HCT116 (cell line): ENCODE measurements at regions not wholly inside any gene's neighbourhood (a gene's known extent, or its start where the extent isn't known, plus 50 kb on each side); places are given as distances from the start of the nearest gene placed in this dataset.

ENCODE experiments used
- ATAC-seq: fragments of 200-7000 bp; cut with Tn5 transposase; 2 replicates; pipeline ENCODE4 v1.9.1; 2020; ENCODE audit warnings: mild to moderate bottlenecking, moderate library complexity
- BruUV-seq: library from RNA; stranded (reverse); fragments of 400-500 nt; replicated peaks from 2 replicates; lab custom pipeline; 2021; lab: Mats Ljungman, UMichigan
- CTCF ChIA-PET: fragments of 300-600 bp; sonication (Branson Sonifier 250); formaldehyde crosslinking; loops from one replicate; lab custom pipeline; 2021; ENCODE audit warnings: antibody characterized with exemption; lab: Charles Lee
- POLR2A ChIA-PET: fragments of 300-600, 350-600 bp; sonication (Branson Sonifier 250); formaldehyde crosslinking; loops from one replicate; lab custom pipeline; 2021; ENCODE audit warnings: antibody characterized with exemption; lab: Charles Lee
- RAD21 ChIA-PET, 2 experiments: fragments of 300-600 bp; sonication (Branson Sonifier 250); formaldehyde crosslinking; loops; one replicate each; lab custom pipeline; 2023; ENCODE audit warnings: low total read pairs in 2 of 2; ENCODE audit not compliant: uncharacterized antibody in 2 of 2, unreplicated experiment in 2 of 2, low non-redundant PET in 1 of 2; lab: Charles Lee
- DNase-seq: peaks from one replicate; pipeline ENCODE4 v3.0.0-alpha.2; 2010; ENCODE audit warnings: low read depth, low spot score
- H2AFZ ChIP-seq: fragments of 200-600 bp; shearing (Covaris generic), sonication (generic); 2 replicates; pipeline ENCODE4 v1.6.1; 2017; ENCODE audit warnings: low read depth, mixed run types, mixed read lengths, antibody characterized with exemption, low read length; ENCODE audit not compliant: poor library complexity, severe bottlenecking
- H3K27ac ChIP-seq: 2 replicates; pipeline ENCODE4 v1.5.1; 2012; ENCODE audit warnings: low read depth, low read length
- H3K27me3 ChIP-seq: fragments of 200-600 bp; sonication (generic); 2 replicates; pipeline ENCODE4 v1.6.1; 2016; ENCODE audit warnings: mixed run types, low read length, mixed read lengths; ENCODE audit not compliant: insufficient read depth
- H3K36me3 ChIP-seq, 2 experiments: fragments of 200-500 bp in 1 of 2; fragments of 200-600 bp in 1 of 2; sonication (Bioruptor generic) in 1 of 2; sonication (generic) in 1 of 2; 2 replicates each; pipeline versions ENCODE4 v1.5.1 to v1.6.1; 2014 to 2016; ENCODE audit warnings: low read length in 2 of 2, inconsistent platforms in 1 of 2, mixed read lengths in 1 of 2, mixed run types in 1 of 2; ENCODE audit not compliant: insufficient read depth in 2 of 2, control insufficient read depth in 1 of 2
- H3K4me1 ChIP-seq, 2 experiments: fragments of 200-600 bp in 1 of 2; sonication (generic) in 1 of 2; 2 replicates each; pipeline versions ENCODE4 v1.5.1 to v1.6.1; 2012 to 2017; ENCODE audit warnings: low read length in 2 of 2, inconsistent platforms in 1 of 2, mild to moderate bottlenecking in 1 of 2, mixed read lengths in 1 of 2, mixed run types in 1 of 2, moderate library complexity in 1 of 2; ENCODE audit not compliant: insufficient read depth in 2 of 2, control insufficient read depth in 1 of 2
- H3K4me2 ChIP-seq: fragments of 200-600 bp; sonication (generic); 2 replicates; pipeline ENCODE4 v1.6.1; 2017; ENCODE audit warnings: mixed run types, low read length, mixed read lengths
- H3K4me3 ChIP-seq, 2 experiments: fragments of 200-600 bp in 1 of 2; sonication (generic) in 1 of 2; replicated peaks in 1 of 2; 2 replicates each; pipeline ENCODE4 v1.5.1; 2011 to 2016; ENCODE audit warnings: low read length in 2 of 2, control low read depth in 1 of 2, low read depth in 1 of 2, mild to moderate bottlenecking in 1 of 2, mixed read lengths in 1 of 2, mixed run types in 1 of 2
- H3K79me2 ChIP-seq: fragments of 200-600 bp; sonication (generic); 2 replicates; pipeline ENCODE4 v1.6.1; 2017; ENCODE audit warnings: mild to moderate bottlenecking, mixed run types, low read length, moderate library complexity, mixed read lengths; ENCODE audit not compliant: insufficient read depth
- H3K9ac ChIP-seq: fragments of 200-600 bp; sonication (generic); 2 replicates; pipeline ENCODE4 v1.6.1; 2016; ENCODE audit warnings: low read length, mixed read lengths
- H3K9me2 ChIP-seq: fragments of 200-600 bp; sonication (generic), shearing (Covaris generic); 2 replicates; pipeline ENCODE4 v1.6.1; 2017; ENCODE audit warnings: mixed run types, mild to moderate bottlenecking, moderate library complexity; ENCODE audit not compliant: insufficient read depth
- H3K9me3 ChIP-seq, 2 experiments: fragments of 200-500 bp in 1 of 2; fragments of 200-600 bp in 1 of 2; sonication (Bioruptor generic) in 1 of 2; sonication (generic) in 1 of 2; 2 replicates each; pipeline ENCODE4 v1.6.1; 2014 to 2017; ENCODE audit warnings: low read length in 2 of 2, mixed read lengths in 2 of 2, inconsistent platforms in 1 of 2, low read depth in 1 of 2, mild to moderate bottlenecking in 1 of 2, mixed run types in 1 of 2, moderate library complexity in 1 of 2; ENCODE audit not compliant: control insufficient read depth in 1 of 2, insufficient read depth in 1 of 2
- H4K20me1 ChIP-seq: fragments of 200-600 bp; sonication (generic), shearing (Covaris generic); 2 replicates; pipeline ENCODE4 v1.6.1; 2017; ENCODE audit warnings: mixed run types, mild to moderate bottlenecking, moderate library complexity; ENCODE audit not compliant: insufficient read depth
- CBX3 ChIP-seq: IDR thresholded peaks from 2 replicates; pipeline ENCODE4 v1.6.1; 2012; ENCODE audit warnings: low read depth
- CEBPB ChIP-seq: IDR thresholded peaks from 2 replicates; pipeline ENCODE4 v1.6.1; 2012; ENCODE audit warnings: low read depth
- EGR1 ChIP-seq: IDR thresholded peaks from 2 replicates; pipeline ENCODE4 v1.6.1; 2012; ENCODE audit warnings: low read depth
- ELF1 ChIP-seq: IDR thresholded peaks from 2 replicates; pipeline ENCODE4 v1.6.1; 2012; ENCODE audit warnings: low read depth, borderline replicate concordance
- EZH2 ChIP-seq: fragments of 200-600 bp; sonication (generic); IDR thresholded peaks from 2 replicates; pipeline ENCODE4 v1.6.1; 2017; ENCODE audit warnings: antibody characterized with exemption, mixed run types
- MAX ChIP-seq: IDR thresholded peaks from 2 replicates; pipeline ENCODE4 v1.6.1; 2012
- SP1 ChIP-seq: IDR thresholded peaks from 2 replicates; pipeline ENCODE4 v1.6.1; 2012; ENCODE audit warnings: low read depth
- ZNF274 ChIP-seq: fragments of 200-500 bp; sonication (Bioruptor generic); IDR thresholded peaks from 2 replicates; pipeline ENCODE4 v1.6.1; 2014; ENCODE audit warnings: mild to moderate bottlenecking, low read depth, low read length, inconsistent platforms
- intact Hi-C: fragments of 100-400 bp; cut with micrococcal nuclease; formaldehyde crosslinking; loops from 2 replicates; pipeline ENCODE4 v1.10.0; 2022

GRCh38 chr5:124876983-124877382, 130.5 kb upstream of the ZNF608 start:
- H3K9me2 ChIP-seq: no peaks in the 10 kb centered on the region

GRCh38 chr5:124877501-124878146, 131.2 kb upstream of the ZNF608 start:
- no peaks in the 10 kb centered on the region for H3K27me3 ChIP-seq
- H3K79me2 ChIP-seq: no peaks in the 10 kb centered on the region
- H3K27ac ChIP-seq: no peak overlapping the region
- ATAC-seq: no peak
- RAD21 ChIA-PET: interaction anchor here in 1 of 2 experiments (0.5 kb wide), 1 partner anchor 118 kb away, joined by 3 read pairs; no protein-coding TSS in a partner anchor
- no peaks in the 10 kb centered on the region for H3K4me1 ChIP-seq
- H3K36me3 ChIP-seq: no peaks in the 10 kb centered on the region
- no TSS peak for BruUV-seq
- CTCF ChIA-PET: no interaction called here
- H4K20me1 ChIP-seq: no peaks in the 10 kb centered on the region
- H3K9ac ChIP-seq: no peak overlapping the region
- TF ChIP-seq CEBPB: no peak
- TF ChIP-seq EZH2: no peak
- no peak overlapping the region for H3K4me3 ChIP-seq
- no peak overlapping the region for H2AFZ ChIP-seq
- no peak overlapping the region for H3K4me2 ChIP-seq
- POLR2A ChIA-PET: no interaction called here
- no peaks in the 10 kb centered on the region for H3K9me3 ChIP-seq
- intact Hi-C loops: no loop called here
- H3K9me2 ChIP-seq: no peaks in the 10 kb centered on the region
- no peak for DNase-seq

More at GRCh38 chr5:124876983-124877382, 130.5 kb upstream of the ZNF608 start:
- Histone ChIP-seq H2AFZ (no peak overlapping the region), H3K79me2 (no peaks in the 10 kb centered on the region), H3K9me3 (no peaks in the 10 kb centered on the region), H3K36me3 (no peaks in the 10 kb centered on the region), H3K4me3 (no peak overlapping the region), H3K27me3 (no peaks in the 10 kb centered on the region), H3K4me1 (no peaks in the 10 kb centered on the region), H4K20me1 (no peaks in the 10 kb centered on the region), H3K27ac (no peak overlapping the region)
- DNase-seq: no peak
- POLR2A ChIA-PET: no interaction called here
- CTCF ChIA-PET: no interaction called here
- ATAC-seq: no peak
- RAD21 ChIA-PET: no interaction called here
- TF ChIP-seq EGR1 (no peak), ELF1 (no peak), ZNF274 (no peak), SP1 (no peak), CBX3 (no peak), MAX (no peak)
- TF ChIP-seq, all 23 proteins: peak for 0
- no TSS peak for BruUV-seq
- intact Hi-C loops: no loop called here
- no peak overlapping the region for H3K4me2 ChIP-seq
- H3K9ac ChIP-seq: no peak overlapping the region
